NCI-H146 treated with DMSO at 0.1 percent for 48 hours (cell line): ENCODE measurements at regions not wholly inside any gene's neighbourhood (a gene's known extent, or its start where the extent isn't known, plus 50 kb on each side); places are given as distances from the start of the nearest gene placed in this dataset.
A peak's percentile ranks its signal among the peaks of the same experiment; 100 is the strongest.

Experiments used
- DNase-seq: peaks from one replicate; lab custom pipeline; 2025; ENCODE audit not compliant: unreplicated experiment; lab: John Stamatoyannopoulos, UW

GRCh38 chr12:77163074-77164038 lies 98.0 kb upstream of the E2F7 start:
- DNase-seq, result no peak

- DNase-seq, result no peak
These were observed 96.6 kb upstream of the E2F7 start for GRCh38 chr12:77161944-77162343.

- no peak for DNase-seq
These were observed 95.6 kb upstream of the E2F7 start for GRCh38 chr12:77160931-77161330.

GRCh38 chr12:77153706-77154105 lies 88.3 kb upstream of the E2F7 start:
- DNase-seq, result no peak

GRCh38 chr12:77152623-77153193 lies 87.3 kb upstream of the E2F7 start:
- DNase-seq, result no peak

GRCh38 chr12:77151030-77151429 lies 85.7 kb upstream of the E2F7 start:
- DNase-seq, result no peak

GRCh38 chr12:77133566-77133965 lies 68.2 kb upstream of the E2F7 start:
- DNase-seq, result no peak

- DNase-seq, result peak; percentile 2
These were observed 66.7 kb upstream of the E2F7 start for GRCh38 chr12:77131977-77132490.

- DNase-seq, result no peak
These were observed 64.8 kb upstream of the E2F7 start for GRCh38 chr12:77130193-77130592.

- no peak for DNase-seq
These were observed 59.4 kb upstream of the E2F7 start for GRCh38 chr12:77124767-77125166.

GRCh38 chr12:77122661-77123060 lies 57.3 kb upstream of the E2F7 start:
- DNase-seq, result no peak

GRCh38 chr12:77122236-77122635 lies 56.9 kb upstream of the E2F7 start:
- DNase-seq, result no peak

GRCh38 chr12:77120156-77121085 lies 55.1 kb upstream of the E2F7 start:
- DNase-seq, result no peak

GRCh38 chr12:77118696-77119095 lies 53.3 kb upstream of the E2F7 start:
- no peak for DNase-seq

- DNase-seq, result no peak
These were observed 50.9 kb upstream of the E2F7 start for GRCh38 chr12:77116277-77116676.

GRCh38 chr12:77115471-77115870 lies 50.1 kb upstream of the E2F7 start:
- no peak for DNase-seq
